GM21367 (cell line): ENCODE measurements at regions not wholly inside any gene's neighbourhood (a gene's known extent, or its start where the extent isn't known, plus 50 kb on each side); places are given as distances from the start of the nearest gene placed in this dataset.

Source experiments
- ATAC-seq: cut with Tn5 transposase; IDR thresholded peaks from one replicate; pipeline ENCODE4 v1.9.1; 2021; ENCODE audit not compliant: unreplicated experiment

- no peak for ATAC-seq
Measured at GRCh38 chr17:77819497-77819896, 139.0 kb upstream of the TNRC6C start.

GRCh38 chr17:77821114-77821513 is 137.4 kb upstream of the TNRC6C start:
- no peak for ATAC-seq

GRCh38 chr17:77822302-77823030 is 136.0 kb upstream of the TNRC6C start:
- ATAC-seq, result no peak

GRCh38 chr17:77824102-77824779 is 134.3 kb upstream of the TNRC6C start:
- no peak for ATAC-seq

- no peak for ATAC-seq
Measured at GRCh38 chr17:77824780-77825280, 133.7 kb upstream of the TNRC6C start.

- ATAC-seq, result no peak
Measured at GRCh38 chr17:77825621-77826020, 132.9 kb upstream of the TNRC6C start.

GRCh38 chr17:77826132-77826873 is 132.2 kb upstream of the TNRC6C start:
- no peak for ATAC-seq

GRCh38 chr17:77827039-77827438 is 131.5 kb upstream of the TNRC6C start:
- ATAC-seq, result no peak

GRCh38 chr17:77827511-77827910 is 131.0 kb upstream of the TNRC6C start:
- no peak for ATAC-seq

- ATAC-seq, result no peak
Measured at GRCh38 chr17:77828749-77829539, 129.6 kb upstream of the TNRC6C start.

GRCh38 chr17:77829843-77830799 is 128.4 kb upstream of the TNRC6C start:
- no peak for ATAC-seq

- no peak for ATAC-seq
Measured at GRCh38 chr17:77830816-77831473, 127.6 kb upstream of the TNRC6C start.

- ATAC-seq, result no peak
Measured at GRCh38 chr17:77831474-77832179, 126.9 kb upstream of the TNRC6C start.

GRCh38 chr17:77832180-77832560 is 126.3 kb upstream of the TNRC6C start:
- no peak for ATAC-seq

- ATAC-seq, result no peak
Measured at GRCh38 chr17:77833769-77834168, 124.7 kb upstream of the TNRC6C start.

GRCh38 chr17:77834170-77835115 is 124.1 kb upstream of the TNRC6C start:
- no peak for ATAC-seq

GRCh38 chr17:77836557-77837041 is 121.9 kb upstream of the TNRC6C start:
- ATAC-seq, result no peak
